Small intestine (tissue), 7 donors: ENCODE measurements at regions not wholly inside any gene's neighbourhood (a gene's known extent, or its start where the extent isn't known, plus 50 kb on each side); places are given as distances from the start of the nearest gene placed in this dataset.
A peak's percentile ranks its signal among the peaks of the same experiment; 100 is the strongest.

Source experiments
- DNase-seq, 2 donors: peaks; one replicate each; pipeline versions ENCODE4 v3.0.0 to v3.0.0-alpha.2; 2013
- FAIRE-seq: peaks from 2 replicates; lab custom pipeline; 2012; peaks lifted over from hg19 to GRCh38; lab: Jason Lieb, UNC
- H3K27ac ChIP-seq, 3 donors: one replicate each; pipeline ENCODE4 v1.5.1; 2013; ENCODE audit warnings: low read length in 2 of 3, mild to moderate bottlenecking in 2 of 3, control low read depth in 1 of 3, inconsistent platforms in 1 of 3, low read depth in 1 of 3, moderate library complexity in 1 of 3
- H3K27me3 ChIP-seq, 3 donors: one replicate each; pipeline ENCODE4 v1.6.1; 2013; ENCODE audit warnings: low read length in 3 of 3, inconsistent platforms in 1 of 3; ENCODE audit not compliant: control insufficient read depth in 3 of 3, insufficient read depth in 3 of 3
- H3K36me3 ChIP-seq, 3 donors: one replicate each; pipeline ENCODE4 v1.6.1; 2013; ENCODE audit warnings: low read length in 3 of 3, inconsistent platforms in 1 of 3, low read depth in 1 of 3, mild to moderate bottlenecking in 1 of 3, moderate library complexity in 1 of 3; ENCODE audit not compliant: control insufficient read depth in 3 of 3, insufficient read depth in 2 of 3
- H3K4me1 ChIP-seq, 3 donors: one replicate each; pipeline ENCODE4 v1.6.1; 2013; ENCODE audit warnings: low read length in 2 of 3, inconsistent platforms in 1 of 3, low read depth in 1 of 3, mild to moderate bottlenecking in 1 of 3, moderate library complexity in 1 of 3; ENCODE audit not compliant: control insufficient read depth in 3 of 3, insufficient read depth in 2 of 3
- H3K4me3 ChIP-seq, 3 donors: one replicate each; pipeline ENCODE4 v1.5.1; 2013; ENCODE audit warnings: low read length in 3 of 3, control low read depth in 1 of 3, inconsistent platforms in 1 of 3, low read depth in 1 of 3, mild to moderate bottlenecking in 1 of 3, moderate library complexity in 1 of 3
- H3K9me3 ChIP-seq, 2 donors: one replicate each; pipeline ENCODE4 v1.6.1; 2013; ENCODE audit warnings: low read depth in 1 of 2, low read length in 1 of 2; ENCODE audit not compliant: control insufficient read depth in 2 of 2, insufficient read depth in 1 of 2
- WGBS, 3 donors: extraction: QIAGEN DNeasy Blood & Tissue Kit; methylation state at CpG; one replicate each; pipeline ENCODE4 v1.1.7; 2013; 5-methylcytosine and 5-hydroxymethylcytosine counted together
- donor health status: healthy with polysubstance abuse.
- donor health status: control.
- donor health status: control.
- donor health status: Bipolar disorder and iron deficiency.
- donor health status: healthy.

DNA sequence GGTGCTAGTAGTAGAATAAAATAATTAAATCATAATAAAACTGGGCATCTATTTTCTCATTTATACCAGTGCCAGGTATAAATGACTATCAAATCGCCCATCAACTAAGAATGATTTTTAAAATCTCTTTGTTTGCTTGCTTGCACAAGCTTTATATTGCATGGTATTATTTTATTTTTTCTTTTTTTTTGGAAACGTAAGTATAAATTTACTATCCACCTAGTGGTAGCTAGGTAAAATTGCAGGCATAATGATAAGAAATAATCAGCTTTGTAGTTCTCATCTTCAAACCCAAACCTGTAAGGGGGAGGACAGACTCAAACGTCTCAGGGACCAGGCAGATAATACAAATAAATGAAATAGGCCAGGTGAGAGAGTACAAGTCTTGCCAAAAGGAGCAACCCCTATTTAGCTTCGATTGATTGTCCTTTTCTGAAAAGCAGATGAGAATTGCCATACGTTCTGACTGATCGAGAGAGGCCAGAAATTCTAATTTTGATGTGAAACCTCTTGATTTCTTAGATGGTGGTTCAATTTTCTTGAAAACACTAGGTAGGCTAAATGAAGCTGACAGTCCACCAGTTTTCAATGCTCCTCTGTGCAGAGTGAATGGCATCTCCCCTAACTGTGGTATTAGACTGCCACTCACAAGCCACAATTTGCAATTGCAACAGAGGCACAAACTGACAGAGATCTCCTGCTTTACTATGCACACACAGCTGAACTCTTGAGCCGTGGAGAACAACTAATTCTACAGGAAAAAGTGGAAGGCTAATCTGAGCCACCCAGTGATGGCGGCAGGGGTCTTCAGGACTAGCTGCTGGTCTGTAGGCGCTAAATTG, 189.3 kb downstream of the DACT1 start:
- H3K27ac ChIP-seq = no peak overlapping the region
- H3K4me1 ChIP-seq = peaks cover under 1 to 6% (median 2%) of the 10 kb centered on the region in 3 donors
- DNase-seq = peak in 1 of 2 donors; percentile 36
- no peaks in the 10 kb centered on the region for H3K36me3 ChIP-seq
- peaks cover 0 to 7% of the 10 kb centered on the region in 2 donors for H3K9me3 ChIP-seq
- WGBS, 3 donors = 79 to 89% (median 83%) methylated on average over 9 of the region's 9 CpGs
- no peak overlapping the region for H3K4me3 ChIP-seq
- FAIRE-seq = no peak
- no peaks in the 10 kb centered on the region for H3K27me3 ChIP-seq

DNA sequence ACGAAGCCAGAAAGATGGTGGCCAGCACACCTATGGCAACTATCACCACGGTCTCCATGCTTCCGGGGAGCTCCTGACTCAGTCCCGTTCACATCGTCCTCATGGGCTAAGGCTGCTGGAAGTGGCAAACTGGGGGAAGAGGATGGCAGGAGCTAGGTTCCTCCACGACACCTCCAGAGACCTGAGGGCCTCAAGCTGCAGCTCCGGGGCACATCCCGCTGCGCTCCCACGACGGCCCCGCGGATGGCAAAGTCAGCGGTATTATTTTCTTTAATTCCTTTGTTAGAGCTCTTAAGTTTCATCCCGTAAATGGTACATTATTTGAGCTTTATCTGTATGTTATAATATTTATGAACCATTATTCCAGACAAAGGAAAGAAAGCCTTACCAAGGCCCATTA, 190.5 kb downstream of the DACT1 start:
- Histone ChIP-seq H3K27me3 (no peaks in the 10 kb centered on the region), H3K4me1 (peaks cover 2 to 6% (median 3%) of the 10 kb centered on the region in 3 donors), H3K4me3 (no peak overlapping the region), H3K27ac (no peak overlapping the region), H3K9me3 (peaks cover 0 to 7% of the 10 kb centered on the region in 2 donors), H3K36me3 (no peaks in the 10 kb centered on the region)
- DNase-seq (no peak), FAIRE-seq (no peak)
- WGBS, 3 donors = 95 to 97% (median 95%) methylated on average over 15 of the region's 15 CpGs

DNA sequence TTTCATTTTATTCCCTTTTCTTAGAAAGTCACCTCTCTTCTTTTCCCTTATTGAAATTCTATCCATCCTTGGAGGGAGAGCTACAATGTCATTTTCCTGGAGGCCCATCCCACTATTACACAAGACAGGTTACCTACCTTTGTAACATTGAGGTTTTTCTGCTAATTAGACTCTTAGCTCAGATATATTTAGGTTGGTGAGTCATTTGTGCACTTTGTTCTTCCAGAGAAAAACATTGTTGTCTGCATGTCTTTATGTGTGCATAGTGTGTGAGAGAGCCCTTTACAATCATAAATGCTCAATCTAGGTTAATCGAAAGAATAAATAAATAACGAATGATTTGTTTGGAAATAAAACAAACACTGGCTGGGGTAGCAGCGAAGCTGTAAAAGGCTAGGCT, 191.8 kb downstream of the DACT1 start:
- H3K36me3 ChIP-seq = no peaks in the 10 kb centered on the region
- H3K4me1 ChIP-seq = peaks cover 2 to 6% (median 3%) of the 10 kb centered on the region in 3 donors
- H3K27ac ChIP-seq = peak overlapping the region in 2 of 3 donors; percentile 36 to 78
- no peak overlapping the region for H3K4me3 ChIP-seq
- 7 to 30% (median 18%) methylated on average over 3 of the region's 3 CpGs for WGBS, 3 donors
- no peaks in the 10 kb centered on the region for H3K27me3 ChIP-seq
- FAIRE-seq (peak; percentile 77), DNase-seq (peak; percentile 88 to 94)
- peaks cover 0 to 13% of the 10 kb centered on the region in 2 donors for H3K9me3 ChIP-seq

DNA sequence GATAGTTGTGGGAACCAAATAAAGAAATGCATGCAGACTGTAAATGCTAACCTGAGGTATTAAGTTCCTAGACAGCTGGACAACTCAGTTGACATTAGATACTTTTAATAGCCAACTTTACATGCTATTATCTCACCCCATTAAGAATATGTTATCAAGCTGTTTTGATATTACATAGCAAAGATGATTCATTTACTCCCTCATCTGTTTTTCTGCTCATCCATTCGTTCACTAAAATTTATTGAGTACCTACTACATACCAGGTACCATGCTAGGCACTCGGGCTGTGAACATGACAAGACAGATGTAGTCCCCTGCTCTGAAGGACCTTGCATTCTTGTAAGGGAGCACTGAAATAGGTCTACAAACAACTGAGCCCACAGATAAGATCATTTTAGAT, 192.4 kb downstream of the DACT1 start:
- H3K27ac ChIP-seq = peak overlapping the region in 2 of 3 donors; percentile 36 to 78
- no peaks in the 10 kb centered on the region for H3K27me3 ChIP-seq
- peaks cover 2 to 6% (median 3%) of the 10 kb centered on the region in 3 donors for H3K4me1 ChIP-seq
- no peak for DNase-seq
- FAIRE-seq = no peak
- no peak overlapping the region for H3K4me3 ChIP-seq
- no peaks in the 10 kb centered on the region for H3K36me3 ChIP-seq
- 47 to 67% (median 48%) methylated on average over 2 of the region's 2 CpGs for WGBS, 3 donors
- H3K9me3 ChIP-seq = peaks cover 0 to 15% of the 10 kb centered on the region in 2 donors

DNA sequence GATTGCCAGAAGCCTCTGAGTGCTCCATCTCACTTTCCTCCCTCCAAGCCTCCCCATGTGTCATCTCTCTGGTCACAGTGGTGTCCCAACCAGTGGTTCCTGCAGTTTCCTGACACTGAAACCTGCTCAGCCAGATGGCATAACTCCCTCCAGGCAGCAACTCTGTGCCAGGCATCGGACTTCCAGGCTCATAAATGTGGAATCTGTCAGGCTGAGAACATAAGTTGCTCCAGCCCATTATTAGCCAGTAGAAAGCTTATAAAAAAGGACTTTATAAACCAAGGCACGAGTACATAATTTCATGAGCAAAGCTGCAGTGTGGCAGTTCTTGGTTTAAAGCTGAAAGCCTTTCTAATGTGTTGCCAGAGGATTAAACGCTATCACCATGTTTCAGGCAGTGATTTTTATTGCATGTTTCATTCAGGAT, 194.3 kb downstream of the DACT1 start:
- Histone ChIP-seq H3K9me3 (peaks cover 0 to 16% of the 10 kb centered on the region in 2 donors), H3K27me3 (no peaks in the 10 kb centered on the region), H3K4me1 (peaks cover 2 to 6% (median 3%) of the 10 kb centered on the region in 3 donors), H3K4me3 (no peak overlapping the region), H3K27ac (no peak overlapping the region), H3K36me3 (no peaks in the 10 kb centered on the region)
- FAIRE-seq (no peak), DNase-seq (peak; percentile 6 to 25)
- WGBS, 3 donors = 15 to 32% (median 29%) methylated on average over 3 of the region's 3 CpGs

DNA sequence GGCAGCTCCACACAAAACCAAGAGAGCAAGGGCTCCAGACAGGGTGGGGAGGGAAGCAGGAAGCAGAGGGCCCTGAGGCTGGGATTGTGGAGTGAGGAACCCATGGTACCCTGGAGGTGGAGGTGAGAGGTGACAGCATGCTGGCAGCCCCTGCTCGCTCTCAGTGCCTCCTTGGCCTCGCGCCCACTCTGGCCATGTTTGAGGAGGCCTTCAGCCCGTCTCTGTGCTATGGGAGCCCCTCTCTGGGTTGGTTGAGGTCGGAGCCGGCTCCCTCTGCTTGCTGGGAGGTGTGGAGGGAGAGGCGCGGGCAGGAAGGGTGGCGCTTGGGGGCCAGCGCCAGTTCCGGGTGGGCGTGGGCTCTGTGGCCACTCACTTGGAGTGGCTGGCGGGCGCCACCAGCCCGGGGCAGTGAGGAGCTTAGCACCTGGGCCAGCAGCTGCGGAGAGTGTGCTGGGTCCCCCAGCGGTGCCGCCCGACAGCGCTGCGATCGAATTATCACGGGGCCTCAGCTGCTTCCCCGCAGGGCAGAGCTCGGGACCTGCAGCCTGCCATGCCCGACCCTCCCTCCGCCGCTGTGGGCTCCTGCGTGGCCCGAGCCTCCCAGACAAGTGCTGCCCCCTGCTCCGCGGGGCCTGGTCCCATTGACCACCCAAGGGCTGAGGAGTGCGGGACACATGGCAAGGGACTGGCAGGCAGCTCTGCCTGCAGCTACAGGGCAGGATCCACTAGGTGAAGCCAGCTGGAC, 196.0 kb downstream of the DACT1 start:
- Histone ChIP-seq H3K4me1 (peaks cover 2 to 6% (median 3%) of the 10 kb centered on the region in 3 donors), H3K9me3 (peaks cover 0 to 11% of the 10 kb centered on the region in 2 donors), H3K4me3 (no peak overlapping the region), H3K36me3 (no peaks in the 10 kb centered on the region), H3K27me3 (no peaks in the 10 kb centered on the region), H3K27ac (no peak overlapping the region)
- DNase-seq (no peak), FAIRE-seq (no peak)
- 90 to 95% (median 93%) methylated on average over 27 to 33 of the region's 33 CpGs for WGBS, 3 donors

DNA sequence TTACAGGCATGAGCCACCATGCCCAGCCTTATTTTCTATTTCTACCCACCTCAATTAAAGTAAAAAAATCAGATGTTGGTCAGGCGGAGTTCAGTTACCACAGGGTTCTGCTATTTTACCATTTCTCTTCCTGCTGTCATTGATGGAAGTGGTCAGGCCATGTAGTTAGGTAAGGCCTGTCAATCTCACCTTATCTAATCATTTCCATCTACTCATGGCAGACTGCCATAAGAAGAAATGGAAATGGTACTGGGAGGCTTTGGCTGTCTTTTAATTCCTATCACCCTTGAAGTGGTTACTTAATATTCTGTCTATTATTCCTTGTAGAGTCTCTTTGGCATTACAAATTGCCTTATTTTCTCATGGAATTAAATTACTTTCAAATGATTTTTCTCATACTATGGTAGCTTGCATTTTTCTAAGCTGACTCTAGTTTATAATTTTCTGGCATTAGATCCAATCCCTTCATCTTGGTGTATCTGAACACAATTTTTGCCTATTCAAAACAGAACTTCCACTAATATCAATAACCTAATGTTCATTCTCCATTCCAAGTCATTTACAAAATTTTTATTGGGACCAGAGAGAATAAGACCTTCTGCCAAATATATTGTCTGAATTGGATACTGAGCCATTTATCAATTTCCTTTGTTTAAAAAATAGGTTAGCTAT, 198.7 kb downstream of the DACT1 start:
- no peak for FAIRE-seq
- Histone ChIP-seq H3K27me3 (no peaks in the 10 kb centered on the region), H3K27ac (no peak overlapping the region), H3K36me3 (no peaks in the 10 kb centered on the region), H3K9me3 (peaks cover 0 to 11% of the 10 kb centered on the region in 2 donors), H3K4me1 (peaks cover 0 to 3% (median 0%) of the 10 kb centered on the region in 3 donors), H3K4me3 (no peak overlapping the region)
- DNase-seq = no peak
- WGBS, 3 donors = 93 to 100% (median 96%) methylated on average over 1 of the region's 1 CpG

DNA sequence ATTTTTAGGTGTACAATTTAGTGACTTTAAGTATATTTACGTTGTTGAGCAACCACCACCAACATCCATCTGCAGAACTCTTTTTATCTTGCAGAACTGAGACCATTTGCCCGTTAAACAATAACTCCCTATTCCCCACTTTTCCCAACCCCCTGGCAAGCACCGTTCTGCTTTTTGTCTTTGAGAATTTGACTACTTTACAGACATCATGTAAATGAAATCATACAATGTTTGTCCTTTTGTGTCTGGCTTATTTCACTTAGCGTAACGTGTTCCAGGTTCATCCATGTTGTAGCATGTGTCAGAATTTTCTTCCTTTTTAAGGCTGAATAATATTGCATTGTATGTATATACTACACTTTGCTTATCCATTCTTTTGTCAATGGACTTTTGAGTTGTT, 201.5 kb downstream of the DACT1 start:
- H3K27me3 ChIP-seq = no peaks in the 10 kb centered on the region
- no peaks in the 10 kb centered on the region for H3K36me3 ChIP-seq
- WGBS, 3 donors = 83 to 91% (median 84%) methylated on average over 5 of the region's 5 CpGs
- FAIRE-seq (no peak), DNase-seq (no peak)
- no peak overlapping the region for H3K27ac ChIP-seq
- peaks cover 0 to 5% of the 10 kb centered on the region in 2 donors for H3K9me3 ChIP-seq
- H3K4me1 ChIP-seq = no peaks in the 10 kb centered on the region
- H3K4me3 ChIP-seq = no peak overlapping the region
